ENCODE measurements at regions not wholly inside any gene's neighbourhood (a gene's known extent, or its start where the extent isn't known, plus 50 kb on each side); places are given as distances from the start of the nearest gene placed in this dataset.

DNA sequence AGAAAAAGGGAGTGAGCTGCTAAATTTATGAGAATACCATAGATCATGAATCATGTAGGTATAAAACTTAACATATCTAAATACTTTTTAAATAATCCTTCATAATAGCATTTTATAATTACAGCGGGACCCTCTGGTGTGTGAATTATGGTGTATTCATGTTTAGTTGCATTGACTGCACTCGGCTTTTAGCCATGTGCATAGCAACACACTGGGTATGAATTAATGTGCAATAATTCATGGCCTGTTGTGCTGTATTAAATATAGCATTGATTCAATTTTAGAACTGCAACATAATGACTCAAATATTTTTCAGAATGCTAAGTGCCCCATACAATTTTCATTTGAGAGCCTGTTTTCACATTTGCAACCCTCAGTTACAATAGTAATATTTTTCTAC, 249.6 kb upstream of the G2E3 start:
- Histone ChIP-seq H3K4me3 (ENCODE audit: low read depth, low read length, poor library complexity, severe bottlenecking) (no peak overlapping the region), H3K27me3 (replicated peaks; ENCODE audit: insufficient read depth, low read depth, low read length, poor library complexity) (peaks cover 52% of the 10 kb centered on the region), H3K27ac (ENCODE audit: low read depth, low read length, poor library complexity, severe bottlenecking) (no peak overlapping the region), H3K36me3 (ENCODE audit: insufficient read depth, low read length, poor library complexity, severe bottlenecking) (no peaks in the 10 kb centered on the region), H3K4me1 (ENCODE audit: insufficient read depth, low read length, poor library complexity, severe bottlenecking) (no peaks in the 10 kb centered on the region), H3K9me3 (ENCODE audit: low read depth, low read length, poor library complexity, severe bottlenecking) (no peaks in the 10 kb centered on the region)
- no peak for TF ChIP-seq EZH2 (IDR thresholded peaks at IDR 0.05; ENCODE audit: borderline replicate concordance, low read depth, low read length, poor library complexity, severe bottlenecking)
- TF ChIP-seq, protein P1, sequence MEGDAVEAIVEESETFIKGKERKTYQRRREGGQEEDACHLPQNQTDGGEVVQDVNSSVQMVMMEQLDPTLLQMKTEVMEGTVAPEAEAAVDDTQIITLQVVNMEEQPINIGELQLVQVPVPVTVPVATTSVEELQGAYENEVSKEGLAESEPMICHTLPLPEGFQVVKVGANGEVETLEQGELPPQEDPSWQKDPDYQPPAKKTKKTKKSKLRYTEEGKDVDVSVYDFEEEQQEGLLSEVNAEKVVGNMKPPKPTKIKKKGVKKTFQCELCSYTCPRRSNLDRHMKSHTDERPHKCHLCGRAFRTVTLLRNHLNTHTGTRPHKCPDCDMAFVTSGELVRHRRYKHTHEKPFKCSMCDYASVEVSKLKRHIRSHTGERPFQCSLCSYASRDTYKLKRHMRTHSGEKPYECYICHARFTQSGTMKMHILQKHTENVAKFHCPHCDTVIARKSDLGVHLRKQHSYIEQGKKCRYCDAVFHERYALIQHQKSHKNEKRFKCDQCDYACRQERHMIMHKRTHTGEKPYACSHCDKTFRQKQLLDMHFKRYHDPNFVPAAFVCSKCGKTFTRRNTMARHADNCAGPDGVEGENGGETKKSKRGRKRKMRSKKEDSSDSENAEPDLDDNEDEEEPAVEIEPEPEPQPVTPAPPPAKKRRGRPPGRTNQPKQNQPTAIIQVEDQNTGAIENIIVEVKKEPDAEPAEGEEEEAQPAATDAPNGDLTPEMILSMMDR (conservative IDR thresholded peaks at IDR 0.05; ENCODE audit: low read depth, low read length): no peak
- intact Hi-C loops (cut with micrococcal nuclease; ENCODE audit: unreplicated experiment): no loop called here
- POLR2A ChIA-PET (ENCODE audit: low non-redundant PET): no interaction called here
- DNase-seq (ENCODE audit: low spot score): no peak
- CTCF ChIA-PET: no interaction called here
- no TSS peak for BruUV-seq (replicated peaks)

DNA sequence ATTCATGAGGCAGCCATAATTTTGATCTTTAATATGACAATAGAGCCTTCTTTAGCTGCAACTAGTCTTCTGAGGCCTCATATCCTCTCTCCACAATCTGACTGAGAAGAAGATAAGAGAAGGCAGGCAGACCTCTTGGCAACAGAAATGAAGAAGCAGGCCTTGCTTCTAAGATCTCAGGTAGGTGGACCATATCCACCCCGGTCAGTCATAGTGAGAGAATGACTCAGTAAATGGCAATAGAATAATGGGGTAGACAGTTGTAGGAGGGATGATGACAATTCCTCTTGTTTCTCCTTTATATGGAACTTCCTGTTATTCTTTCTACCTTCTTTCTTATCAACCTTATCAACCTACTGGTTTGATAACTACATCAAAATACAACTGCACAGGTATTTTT, 246.7 kb upstream of the G2E3 start:
- no TSS peak for BruUV-seq (replicated peaks)

DNA sequence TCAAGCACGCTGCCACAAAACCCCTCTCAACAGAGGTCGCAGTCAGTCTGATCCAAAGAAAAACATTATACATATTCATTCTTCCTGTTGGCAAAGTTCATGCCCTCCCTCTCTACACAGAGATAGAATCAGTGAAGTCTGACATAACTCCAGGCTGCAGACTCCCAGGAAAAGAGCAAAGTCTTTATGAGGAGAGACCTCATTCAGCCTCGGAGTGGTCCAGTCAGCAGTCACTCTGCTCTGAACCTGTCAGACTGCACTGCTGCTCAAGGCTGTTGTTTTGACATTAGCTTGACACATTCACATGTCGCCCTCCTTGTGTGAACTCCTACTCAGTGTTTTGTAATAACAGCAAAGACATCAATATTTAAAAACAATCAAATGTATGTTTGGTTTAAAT, 241.2 kb upstream of the G2E3 start:
- Histone ChIP-seq H3K27ac (ENCODE audit: low read depth, low read length, poor library complexity, severe bottlenecking) (no peak overlapping the region), H3K27me3 (replicated peaks; ENCODE audit: insufficient read depth, low read depth, low read length, poor library complexity) (peaks cover 61% of the 10 kb centered on the region), H3K9me3 (ENCODE audit: low read depth, low read length, poor library complexity, severe bottlenecking) (no peaks in the 10 kb centered on the region), H3K4me3 (ENCODE audit: low read depth, low read length, poor library complexity, severe bottlenecking) (no peak overlapping the region), H3K4me1 (ENCODE audit: insufficient read depth, low read length, poor library complexity, severe bottlenecking) (no peaks in the 10 kb centered on the region), H3K36me3 (ENCODE audit: insufficient read depth, low read length, poor library complexity, severe bottlenecking) (no peaks in the 10 kb centered on the region)
- CTCF ChIA-PET: no interaction called here
- no peak for DNase-seq (ENCODE audit: low spot score)
- TF ChIP-seq, protein P1 (conservative IDR thresholded peaks at IDR 0.05; ENCODE audit: low read depth, low read length): no peak
- TF ChIP-seq EZH2 (IDR thresholded peaks at IDR 0.05; ENCODE audit: borderline replicate concordance, low read depth, low read length, poor library complexity, severe bottlenecking): no peak
- BruUV-seq (replicated peaks): no TSS peak
- intact Hi-C loops (cut with micrococcal nuclease; ENCODE audit: unreplicated experiment): no loop called here
- POLR2A ChIA-PET (ENCODE audit: low non-redundant PET): no interaction called here

More for the DNA sequence above, 246.7 kb upstream of the G2E3 start:
- H3K36me3 ChIP-seq (ENCODE audit: insufficient read depth, low read length, poor library complexity, severe bottlenecking): no peaks in the 10 kb centered on the region
- no peaks in the 10 kb centered on the region for H3K9me3 ChIP-seq (ENCODE audit: low read depth, low read length, poor library complexity, severe bottlenecking)
- no peak overlapping the region for H3K4me3 ChIP-seq (ENCODE audit: low read depth, low read length, poor library complexity, severe bottlenecking)
- ChIA-PET CTCF (no interaction called here), POLR2A (ENCODE audit: low non-redundant PET) (no interaction called here)
- no peak overlapping the region for H3K27ac ChIP-seq (ENCODE audit: low read depth, low read length, poor library complexity, severe bottlenecking)
- intact Hi-C loops (cut with micrococcal nuclease; ENCODE audit: unreplicated experiment): no loop called here
- H3K27me3 ChIP-seq (replicated peaks; ENCODE audit: insufficient read depth, low read depth, low read length, poor library complexity): peaks cover 64% of the 10 kb centered on the region
- DNase-seq (ENCODE audit: low spot score): no peak
- no peak for TF ChIP-seq EZH2 (IDR thresholded peaks at IDR 0.05; ENCODE audit: borderline replicate concordance, low read depth, low read length, poor library complexity, severe bottlenecking)
- TF ChIP-seq, protein P1 (conservative IDR thresholded peaks at IDR 0.05; ENCODE audit: low read depth, low read length): no peak
- H3K4me1 ChIP-seq (ENCODE audit: insufficient read depth, low read length, poor library complexity, severe bottlenecking): no peaks in the 10 kb centered on the region
